ENCODE measurements at regions not wholly inside any gene's neighbourhood (a gene's known extent, or its start where the extent isn't known, plus 50 kb on each side); places are given as distances from the start of the nearest gene placed in this dataset.

GRCh38 chr6:87909849-87910248 lies 137.8 kb upstream of the SPACA1 start:
- ChIA-PET CTCF (interaction anchor here (1.0 to 3.0 kb wide), 5 partner anchors 8 to 78 kb away, joined by 3 to 18 read pairs (median 7); no protein-coding TSS in a partner anchor), POLR2A (no interaction called here)
- no peak for TF ChIP-seq CTCF (IDR thresholded peaks at IDR 0.05; ENCODE audit: control extremely low read depth, extremely low read depth, low read depth, missing control alignments)
- DNase-seq (ENCODE audit: extremely low spot score), result no peak

GRCh38 chr6:87908978-87909811 lies 138.4 kb upstream of the SPACA1 start:
- DNase-seq (ENCODE audit: extremely low spot score), result no peak
- CTCF ChIA-PET, result interaction anchor here (0.8 to 3.0 kb wide), 7 partner anchors 9 to 77 kb away, joined by 3 to 18 read pairs (median 7); no protein-coding TSS in a partner anchor
- POLR2A ChIA-PET, result no interaction called here
- TF ChIP-seq CTCF (IDR thresholded peaks at IDR 0.05; ENCODE audit: control extremely low read depth, extremely low read depth, low read depth, missing control alignments), result no peak

DNA sequence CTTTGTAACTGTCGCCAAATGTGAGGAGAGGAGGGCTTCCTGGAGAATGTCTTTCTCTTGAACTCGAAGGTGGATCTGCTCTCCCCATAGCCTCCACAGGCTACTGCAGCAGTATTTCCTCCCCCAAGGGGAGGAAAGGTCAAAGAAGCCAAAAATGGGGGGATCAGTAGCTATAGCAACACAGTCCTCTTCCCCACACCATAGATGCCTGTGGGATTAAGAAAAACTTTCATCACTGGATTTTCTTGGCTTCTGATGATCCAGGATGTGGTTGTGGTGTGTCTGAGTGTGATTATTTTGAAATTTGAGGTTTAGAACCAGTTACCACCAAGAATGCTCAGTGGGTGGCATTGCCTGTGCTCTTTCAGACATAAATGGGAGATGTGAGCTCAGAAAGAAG lies 140.1 kb upstream of the SPACA1 start:
- POLR2A ChIA-PET, result no interaction called here
- no peak for DNase-seq (ENCODE audit: extremely low spot score)
- TF ChIP-seq CTCF (IDR thresholded peaks at IDR 0.05; ENCODE audit: control extremely low read depth, extremely low read depth, low read depth, missing control alignments), result no peak
- CTCF ChIA-PET, result interaction anchor here (1.7 to 3.0 kb wide), 5 partner anchors 9 to 76 kb away, joined by 5 to 18 read pairs (median 7); no protein-coding TSS in a partner anchor

GRCh38 chr6:87905101-87905641 lies 142.5 kb upstream of the SPACA1 start:
- CTCF ChIA-PET, result interaction anchor here (1.0 to 3.0 kb wide), 7 partner anchors 8 to 26 kb away, joined by 3 to 10 read pairs (median 5); no protein-coding TSS in a partner anchor
- no peak for TF ChIP-seq CTCF (IDR thresholded peaks at IDR 0.05; ENCODE audit: control extremely low read depth, extremely low read depth, low read depth, missing control alignments)
- POLR2A ChIA-PET, result interaction anchor here (0.7 to 1.8 kb wide), 2 partner anchors 15 to 207 kb away, joined by 4 read pairs; no protein-coding TSS in a partner anchor
- peak; percentile 59 for DNase-seq (ENCODE audit: extremely low spot score)

DNA sequence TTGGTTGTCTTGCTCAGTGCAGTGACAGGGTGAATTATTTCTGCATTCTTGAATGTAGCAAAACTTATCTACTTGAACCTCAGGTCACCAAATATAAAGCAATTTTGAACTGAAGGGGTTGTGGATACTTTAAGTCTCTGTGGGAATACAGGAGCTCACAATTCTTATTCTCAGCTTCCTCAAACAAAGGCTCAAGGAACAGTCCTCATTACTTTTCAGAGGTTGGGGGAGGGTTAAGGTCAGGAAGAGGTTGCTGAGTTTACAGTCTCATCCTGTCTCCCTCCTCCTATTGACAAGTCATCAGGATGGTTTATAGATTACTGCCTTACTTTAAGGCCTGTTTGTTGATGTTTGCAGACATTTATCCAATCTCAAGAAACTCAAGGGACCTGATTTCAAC lies 143.6 kb upstream of the SPACA1 start:
- TF ChIP-seq CTCF (IDR thresholded peaks at IDR 0.05; ENCODE audit: control extremely low read depth, extremely low read depth, low read depth, missing control alignments), result no peak
- no peak for DNase-seq (ENCODE audit: extremely low spot score)
- CTCF ChIA-PET, result interaction anchor here (1.3 to 2.0 kb wide), 4 partner anchors 12 to 30 kb away, joined by 3 to 8 read pairs (median 6); no protein-coding TSS in a partner anchor
- POLR2A ChIA-PET, result no interaction called here

DNA sequence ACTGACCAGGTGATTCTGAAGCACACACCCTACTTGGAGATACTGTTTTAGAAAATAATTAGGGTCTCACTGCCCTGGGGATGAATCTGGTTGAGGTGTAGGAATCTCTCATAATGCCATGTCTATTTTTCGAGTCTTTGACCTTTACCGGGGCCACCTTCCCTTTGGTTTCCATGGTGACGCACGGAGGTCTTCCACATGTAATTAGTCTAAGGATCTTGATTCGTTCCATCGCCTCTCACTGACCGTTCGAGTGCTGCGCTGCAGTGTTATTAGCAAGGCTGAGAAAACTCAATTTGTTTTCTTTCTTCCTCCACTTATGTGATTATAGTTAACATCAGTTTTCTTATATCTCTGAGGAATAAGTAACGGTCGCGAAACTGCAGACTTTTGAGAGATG lies 144.3 kb upstream of the SPACA1 start:
- TF ChIP-seq CTCF (IDR thresholded peaks at IDR 0.05; ENCODE audit: control extremely low read depth, extremely low read depth, low read depth, missing control alignments), result no peak
- CTCF ChIA-PET, result interaction anchor here (1.3 to 1.9 kb wide), 2 partner anchors 13 to 29 kb away, joined by 3 to 8 read pairs; no protein-coding TSS in a partner anchor
- DNase-seq (ENCODE audit: extremely low spot score), result no peak
- POLR2A ChIA-PET, result no interaction called here

Data from GM10248 (cell line).